Neural crest cell (in vitro differentiated cells): ENCODE measurements at regions not wholly inside any gene's neighbourhood (a gene's known extent, or its start where the extent isn't known, plus 50 kb on each side); places are given as distances from the start of the nearest gene placed in this dataset.

ENCODE experiments used
- DNase-seq: peaks from one replicate; pipeline ENCODE4 v3.0.0; 2021; ENCODE audit warnings: low read depth, mixed read lengths, low spot score
- H3K27ac Mint-ChIP-seq: one replicate; pipeline ENCODE4 v1.8.0; 2021; ENCODE audit warnings: mild to moderate bottlenecking, mixed read lengths; ENCODE audit not compliant: unreplicated experiment
- H3K27me3 Mint-ChIP-seq: 2 replicates; pipeline ENCODE4 v1.8.0; 2021; ENCODE audit warnings: low read depth, mild to moderate bottlenecking, mixed read lengths
- H3K36me3 Mint-ChIP-seq: 2 replicates; pipeline ENCODE4 v1.8.0; 2021; ENCODE audit warnings: low read depth, mild to moderate bottlenecking, mixed read lengths
- H3K4me1 Mint-ChIP-seq: 2 replicates; pipeline ENCODE4 v1.8.0; 2021; ENCODE audit warnings: mixed read lengths
- H3K4me3 Mint-ChIP-seq: one replicate; pipeline ENCODE4 v1.8.0; 2021; ENCODE audit warnings: mild to moderate bottlenecking, mixed read lengths
- H3K9me3 Mint-ChIP-seq: 2 replicates; pipeline ENCODE4 v1.8.0; 2021; ENCODE audit warnings: mixed read lengths
- CTCF ChIP-seq: fragments of 200-600 bp; sonication (generic); conservative IDR thresholded peaks from 2 replicates; pipeline ENCODE4 v1.5.0; 2021; ENCODE audit warnings: antibody characterized with exemption, mild to moderate bottlenecking

GRCh38 chr17:33689725-33690124, 396.6 kb upstream of the ASIC2 start:
- Mint-ChIP-seq H3K4me1 (no peaks in the 10 kb centered on the region), H3K4me3 (no peak overlapping the region), H3K9me3 (peaks cover 4% of the 10 kb centered on the region), H3K27ac (no peak overlapping the region), H3K27me3 (peaks cover 61% of the 10 kb centered on the region), H3K36me3 (no peaks in the 10 kb centered on the region)
- DNase-seq, result no peak
- no peak for TF ChIP-seq CTCF

- TF ChIP-seq CTCF, result no peak
- Mint-ChIP-seq H3K9me3 (no peaks in the 10 kb centered on the region), H3K27ac (no peak overlapping the region), H3K4me3 (no peak overlapping the region), H3K4me1 (peaks cover 8% of the 10 kb centered on the region), H3K27me3 (peaks cover 76% of the 10 kb centered on the region), H3K36me3 (no peaks in the 10 kb centered on the region)
- no peak for DNase-seq
Observed at GRCh38 chr17:33695431-33695830, 402.3 kb upstream of the ASIC2 start.

GRCh38 chr17:33696102-33696501, 403.0 kb upstream of the ASIC2 start:
- DNase-seq, result peak; percentile 22
- Mint-ChIP-seq H3K27me3 (peaks cover 83% of the 10 kb centered on the region), H3K4me3 (no peak overlapping the region), H3K36me3 (no peaks in the 10 kb centered on the region), H3K27ac (no peak overlapping the region), H3K4me1 (peaks cover 8% of the 10 kb centered on the region), H3K9me3 (no peaks in the 10 kb centered on the region)
- TF ChIP-seq CTCF, result no peak

- TF ChIP-seq CTCF, result no peak
- Mint-ChIP-seq H3K27me3 (peaks cover 89% of the 10 kb centered on the region), H3K27ac (no peak overlapping the region)
Observed at GRCh38 chr17:33697557-33697956, 404.5 kb upstream of the ASIC2 start.

GRCh38 chr17:33701910-33702309, 408.8 kb upstream of the ASIC2 start:
- no peak for TF ChIP-seq CTCF
- no peaks in the 10 kb centered on the region for H3K36me3 Mint-ChIP-seq
- peaks cover 85% of the 10 kb centered on the region for H3K27me3 Mint-ChIP-seq
- no peak for DNase-seq
- H3K9me3 Mint-ChIP-seq, result no peaks in the 10 kb centered on the region
- no peaks in the 10 kb centered on the region for H3K4me1 Mint-ChIP-seq
- no peak overlapping the region for H3K4me3 Mint-ChIP-seq
- no peak overlapping the region for H3K27ac Mint-ChIP-seq

More at GRCh38 chr17:33697557-33697956, 404.5 kb upstream of the ASIC2 start:
- peaks cover 8% of the 10 kb centered on the region for H3K4me1 Mint-ChIP-seq
- H3K9me3 Mint-ChIP-seq, result no peaks in the 10 kb centered on the region
- no peak overlapping the region for H3K4me3 Mint-ChIP-seq
- DNase-seq, result no peak
- no peaks in the 10 kb centered on the region for H3K36me3 Mint-ChIP-seq

- DNase-seq, result no peak
- Mint-ChIP-seq H3K36me3 (no peaks in the 10 kb centered on the region), H3K27ac (no peak overlapping the region), H3K27me3 (peaks cover 84% of the 10 kb centered on the region), H3K9me3 (no peaks in the 10 kb centered on the region), H3K4me3 (no peak overlapping the region), H3K4me1 (no peaks in the 10 kb centered on the region)
- no peak for TF ChIP-seq CTCF
Observed at GRCh38 chr17:33704856-33705255, 411.8 kb upstream of the ASIC2 start.
